HG03039 (cell line): ENCODE measurements at regions not wholly inside any gene's neighbourhood (a gene's known extent, or its start where the extent isn't known, plus 50 kb on each side); places are given as distances from the start of the nearest gene placed in this dataset.
A peak's percentile ranks its signal among the peaks of the same experiment; 100 is the strongest.

Source experiments
- ATAC-seq: cut with Tn5 transposase; IDR thresholded peaks from one replicate; pipeline ENCODE4 v1.9.1; 2021; ENCODE audit warnings: mild to moderate bottlenecking, moderate library complexity; ENCODE audit not compliant: unreplicated experiment

DNA sequence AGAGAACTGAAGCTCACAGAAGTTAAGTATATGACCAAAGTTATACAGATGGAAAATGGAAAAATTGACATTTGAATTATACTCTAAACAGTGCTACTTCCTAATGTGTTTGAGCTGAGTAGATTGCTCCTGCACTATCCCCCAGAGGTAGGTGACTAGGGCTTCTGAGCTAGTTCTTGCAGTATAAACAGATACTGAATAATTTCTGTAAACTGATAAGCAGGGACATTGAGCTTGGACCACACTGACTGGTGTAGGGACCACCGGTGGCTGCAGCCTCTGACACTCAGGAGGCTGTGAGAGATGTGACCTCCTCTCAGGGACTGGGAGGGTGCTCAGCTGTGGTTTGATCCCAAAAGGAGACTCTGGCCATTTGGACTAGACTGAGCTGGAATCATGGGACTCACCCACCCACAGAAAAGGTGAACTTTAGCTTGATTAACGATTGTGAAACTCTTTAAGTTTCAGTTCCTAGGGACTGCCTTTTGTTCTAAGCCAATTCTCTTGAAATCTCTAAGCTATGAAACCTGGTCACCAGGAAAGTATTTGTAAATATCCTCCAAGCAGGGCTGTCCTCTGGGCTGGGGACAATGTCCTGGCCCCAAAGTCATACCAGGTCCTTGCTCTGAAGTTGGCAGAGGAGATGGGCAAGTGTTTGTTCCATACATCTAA, 291.5 kb downstream of the SEC61B start:
- peak; percentile 57 for ATAC-seq

DNA sequence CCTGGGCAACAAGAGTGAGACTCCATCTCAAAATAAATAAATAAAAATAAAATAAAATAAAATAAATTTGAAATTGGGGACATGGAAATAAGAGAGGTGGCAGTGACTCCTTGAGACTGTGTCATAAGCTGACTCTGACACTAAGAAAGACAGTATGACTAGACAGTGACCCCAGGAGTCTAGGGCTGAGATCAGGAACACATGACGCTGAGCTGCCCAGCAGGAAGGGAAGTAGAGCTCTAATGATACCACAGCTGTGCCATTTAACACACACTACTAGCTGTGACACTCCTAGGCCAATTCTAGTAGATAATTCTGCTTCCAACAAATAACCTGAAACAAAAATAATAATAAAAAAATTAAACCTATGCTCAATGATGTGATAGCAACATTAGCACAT, 293.0 kb downstream of the SEC61B start:
- no peak for ATAC-seq

DNA sequence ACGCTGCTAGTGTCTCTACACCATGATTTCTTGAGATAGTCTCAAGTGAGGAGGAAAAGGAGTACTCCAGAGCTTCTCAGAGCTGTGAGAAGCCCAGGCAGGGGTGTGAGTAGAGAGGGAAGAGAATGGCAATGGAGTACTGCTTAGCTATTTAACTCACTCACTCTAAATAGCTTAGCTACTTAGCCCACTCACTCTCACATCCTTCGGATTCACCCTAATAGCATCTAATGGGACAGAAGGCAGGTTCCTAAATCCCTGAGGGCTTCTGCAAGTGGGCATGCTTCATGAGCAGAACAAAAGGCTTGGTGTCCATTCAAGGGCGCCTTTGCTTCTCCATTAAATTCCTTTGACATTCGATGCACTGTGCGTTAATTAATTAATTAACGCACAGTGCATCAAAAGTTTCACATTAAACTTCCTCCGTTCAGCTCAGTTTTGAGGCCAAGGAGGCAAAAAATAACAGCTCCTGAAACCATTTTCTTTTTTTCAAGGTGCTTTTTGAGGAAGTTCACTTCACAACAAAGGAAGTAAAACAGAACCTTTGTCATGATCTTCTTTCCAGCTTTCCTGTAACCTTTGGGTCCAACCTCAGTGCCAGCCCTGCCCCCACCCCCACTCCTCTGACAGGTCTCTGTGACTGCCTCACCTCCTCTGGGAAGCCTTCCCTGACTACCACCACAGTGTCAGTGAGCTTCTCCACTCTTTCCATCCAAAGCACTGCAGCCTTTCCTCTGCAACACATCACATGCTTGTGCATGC, 294.0 kb downstream of the SEC61B start:
- no peak for ATAC-seq

DNA sequence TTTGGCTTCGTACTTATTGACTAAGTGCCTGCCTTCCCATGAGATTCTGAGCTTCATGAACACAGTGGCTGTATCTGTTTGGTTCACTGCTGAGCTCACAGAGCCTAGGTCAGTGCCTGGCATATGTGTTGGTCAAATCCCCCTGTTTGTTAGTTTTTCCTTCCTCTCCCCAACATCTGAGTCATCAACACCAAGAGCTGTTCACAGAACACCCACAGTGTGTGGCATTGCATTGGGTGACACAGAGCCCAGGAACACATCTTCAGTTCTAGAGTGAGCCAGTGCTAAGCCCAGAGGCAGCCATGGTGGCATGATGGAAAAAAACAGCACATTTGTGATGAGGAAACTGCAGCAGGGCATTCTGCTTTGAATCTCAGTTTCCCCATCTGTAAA, 294.6 kb downstream of the SEC61B start:
- no peak for ATAC-seq

DNA sequence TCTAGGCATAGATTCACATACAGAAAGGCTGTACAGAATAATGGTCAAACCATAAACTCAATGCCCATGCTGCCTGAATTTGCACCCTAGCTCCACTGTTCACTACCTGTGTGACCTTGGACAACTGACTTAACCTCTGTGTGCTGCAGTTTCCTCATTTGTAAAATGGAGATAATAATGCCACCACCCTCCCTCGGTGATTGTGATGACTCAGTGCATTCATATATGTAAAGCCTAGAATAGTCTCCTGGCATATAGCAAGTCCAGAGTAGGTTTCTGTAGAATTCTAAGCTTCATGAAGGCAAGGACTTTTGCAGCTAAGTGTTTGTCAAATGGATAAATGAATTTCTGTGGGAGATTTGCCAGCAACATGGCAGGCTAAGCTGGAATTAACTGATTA, 297.8 kb upstream of the NR4A3 start:
- no peak for ATAC-seq

DNA sequence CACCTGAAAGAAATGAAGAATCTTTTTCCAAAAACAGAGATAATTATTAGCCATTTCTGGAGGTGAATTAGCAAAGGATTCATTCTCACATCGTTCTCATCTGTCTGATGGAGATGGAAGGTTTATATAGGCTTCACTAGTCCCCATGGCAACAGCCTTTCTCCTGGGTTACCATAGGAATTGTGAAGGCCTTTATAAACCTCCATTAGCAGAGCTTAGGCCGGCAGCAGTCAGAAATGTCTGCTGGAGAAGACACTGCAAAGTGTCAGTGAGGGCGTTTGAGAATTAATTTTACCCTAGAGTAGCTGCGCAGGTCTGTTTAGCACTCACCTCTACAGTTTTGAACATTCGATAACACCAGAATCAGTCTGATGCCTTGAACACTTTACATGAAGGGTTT, 290.4 kb upstream of the NR4A3 start:
- no peak for ATAC-seq

DNA sequence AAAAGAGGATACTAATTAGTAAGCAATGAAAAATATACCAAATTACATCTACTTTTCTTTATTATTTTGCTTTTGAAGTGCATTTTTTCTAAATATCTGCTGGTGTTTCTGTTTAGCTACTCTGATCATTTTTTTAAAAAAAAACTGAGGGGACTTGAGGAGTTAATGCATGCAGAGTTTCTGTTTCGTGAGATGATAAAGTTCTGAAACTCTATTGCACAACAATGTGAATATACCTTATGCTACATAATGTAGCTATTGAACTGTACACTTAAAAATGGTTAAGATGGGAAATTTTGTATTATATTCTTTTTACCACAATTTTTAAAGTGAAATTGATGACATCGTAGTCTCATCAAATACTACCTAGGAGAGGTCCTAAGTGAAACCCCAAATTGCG, 288.3 kb upstream of the NR4A3 start:
- no peak for ATAC-seq

DNA sequence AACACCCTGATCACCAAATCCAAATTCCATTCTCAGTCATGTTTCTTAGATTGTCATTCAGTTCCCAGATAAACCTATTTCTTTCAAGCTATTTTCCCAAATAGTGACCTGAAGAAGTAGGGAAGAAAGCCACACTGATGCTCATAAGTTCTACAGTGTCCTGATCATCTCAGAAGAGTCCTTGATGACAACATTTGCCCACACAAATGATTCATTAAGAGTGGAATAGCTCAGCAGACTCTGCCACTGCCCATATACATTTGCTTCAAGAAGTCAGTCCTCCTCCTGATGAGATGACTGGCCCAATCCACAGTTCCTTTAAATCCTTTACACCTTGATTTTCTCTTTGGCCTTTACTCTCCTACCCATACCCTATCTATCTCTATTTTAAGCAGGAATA, 283.7 kb upstream of the NR4A3 start:
- ATAC-seq: no peak

DNA sequence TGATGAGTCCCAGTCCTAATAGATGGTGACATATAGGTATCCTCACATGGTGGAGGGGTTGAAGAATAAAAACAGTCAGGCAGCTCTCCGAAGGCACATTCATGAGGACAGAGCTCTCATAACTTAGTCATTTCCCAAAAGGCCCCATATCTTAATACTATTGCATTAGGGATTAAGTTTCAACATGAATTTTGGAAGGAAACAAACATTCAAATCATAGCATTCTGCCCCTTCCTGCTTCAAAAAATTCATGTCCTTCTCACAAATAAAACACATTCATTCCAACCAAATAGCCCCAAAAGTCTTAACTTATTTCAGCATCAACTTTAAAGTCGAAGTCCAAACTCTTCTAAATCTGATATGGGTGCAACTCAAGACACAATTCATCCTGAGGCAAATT, 277.2 kb upstream of the NR4A3 start:
- ATAC-seq: no peak

DNA sequence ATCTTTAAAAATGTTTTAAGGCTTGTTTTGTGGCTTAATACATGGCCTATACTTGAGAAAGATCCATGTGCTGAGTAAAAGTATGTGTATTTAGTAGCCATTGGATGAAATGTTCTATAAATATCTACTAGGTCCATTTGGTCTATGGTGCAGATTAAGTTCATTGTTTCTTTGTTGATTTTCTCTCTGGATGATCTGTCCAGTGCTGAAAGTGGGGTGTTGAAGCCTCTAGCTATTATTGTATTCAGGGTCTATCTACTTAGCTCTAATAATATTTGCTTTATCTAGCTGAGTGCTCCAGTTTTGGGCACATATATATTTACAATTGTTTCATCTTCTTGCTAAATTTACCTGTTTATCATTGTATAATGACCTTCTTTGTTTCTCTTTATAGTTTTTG, 272.2 kb upstream of the NR4A3 start:
- ATAC-seq: no peak

DNA sequence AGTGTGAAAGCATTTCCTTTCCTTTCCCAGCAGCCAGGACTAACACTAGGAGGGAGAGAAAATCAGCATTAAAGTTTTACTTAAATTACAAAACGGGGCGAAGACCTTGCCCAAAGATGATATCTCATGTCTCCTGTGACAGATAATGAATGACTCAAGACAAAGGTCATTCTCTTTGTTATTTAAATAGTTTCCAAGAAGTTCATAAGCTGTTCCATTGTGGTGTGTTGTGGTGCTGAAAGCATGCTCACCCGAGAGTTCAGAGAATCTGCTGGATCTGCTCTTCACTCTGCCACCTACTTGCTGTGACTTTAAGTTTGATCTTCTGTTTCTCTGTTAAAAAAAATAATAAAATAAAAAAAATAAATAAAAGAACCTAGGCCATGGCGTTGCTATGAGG, 265.9 kb upstream of the NR4A3 start:
- no peak for ATAC-seq

DNA sequence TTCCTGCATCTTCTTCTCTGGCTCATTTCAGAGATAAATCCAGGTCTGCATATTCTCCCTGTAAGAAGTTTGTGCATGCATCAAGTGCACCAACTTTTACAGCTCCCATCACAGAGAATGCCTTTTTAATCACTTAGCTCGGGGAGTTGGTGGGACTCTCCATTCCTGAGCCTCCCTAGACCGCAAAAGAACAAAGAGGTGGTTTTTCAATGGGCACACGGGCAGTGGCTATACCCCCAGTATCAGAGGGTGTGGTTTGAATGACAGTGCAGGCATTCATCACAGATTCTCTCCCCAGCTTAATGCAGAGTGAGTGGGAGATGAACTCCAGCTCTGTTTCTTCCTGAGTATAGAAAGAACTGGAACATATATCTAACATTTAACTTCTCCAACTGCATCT, 264.7 kb upstream of the NR4A3 start:
- no peak for ATAC-seq

DNA sequence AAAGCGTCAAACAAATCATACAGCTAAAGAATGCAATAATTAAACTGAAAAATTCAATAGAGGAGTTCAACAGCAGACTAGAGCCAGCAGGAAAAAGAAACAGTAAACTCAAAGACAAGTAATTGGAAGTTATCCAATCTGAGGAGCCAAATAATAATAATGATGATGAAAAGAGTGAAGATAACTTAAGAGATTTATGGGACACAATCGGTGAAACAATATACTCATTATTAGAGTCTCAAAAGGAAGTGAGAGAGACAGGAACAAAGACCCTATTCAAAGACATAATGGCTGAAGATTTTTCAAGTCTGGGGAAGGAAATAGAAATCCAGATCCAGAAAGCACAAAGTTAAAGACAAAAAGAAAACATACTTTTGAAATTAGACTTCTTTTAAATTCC, 263.9 kb upstream of the NR4A3 start:
- ATAC-seq: no peak

DNA sequence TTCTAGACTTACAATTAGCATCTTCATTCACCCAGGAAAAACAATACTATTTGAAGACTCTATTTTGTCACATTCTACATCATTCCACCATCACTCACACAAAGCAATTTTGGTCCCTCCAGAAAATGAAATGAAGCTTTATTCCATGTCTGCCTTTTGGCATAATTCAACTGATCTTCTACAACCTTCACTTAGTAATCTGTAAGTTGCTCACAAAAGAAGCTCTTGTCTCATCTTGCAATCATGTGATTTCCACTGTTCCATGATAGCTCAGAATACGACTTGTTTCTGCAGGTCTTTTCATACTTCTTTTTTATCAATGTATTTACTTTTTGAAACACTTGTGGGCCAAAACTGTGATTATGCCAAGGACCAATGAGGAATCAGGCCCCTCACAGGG, 261.9 kb upstream of the NR4A3 start:
- ATAC-seq: no peak

DNA sequence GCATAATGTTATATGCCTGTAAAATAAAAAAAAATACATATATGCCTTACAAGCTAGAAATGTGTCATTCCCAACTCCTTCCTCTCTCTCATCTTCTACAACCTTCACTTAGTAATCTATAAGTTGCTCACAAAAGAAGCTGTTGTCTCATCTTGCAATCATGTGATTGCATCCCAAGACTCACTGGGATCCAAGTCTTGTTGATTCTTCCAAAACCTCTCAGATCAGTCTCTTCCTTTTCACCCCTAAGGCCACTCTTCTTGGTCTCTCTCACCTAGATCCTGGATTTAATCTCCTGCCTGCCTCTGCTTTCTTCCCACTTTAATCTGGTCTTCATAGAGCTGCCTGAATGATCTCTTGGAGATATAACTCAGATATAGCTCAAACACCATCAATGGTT, 261.1 kb upstream of the NR4A3 start:
- no peak for ATAC-seq

DNA sequence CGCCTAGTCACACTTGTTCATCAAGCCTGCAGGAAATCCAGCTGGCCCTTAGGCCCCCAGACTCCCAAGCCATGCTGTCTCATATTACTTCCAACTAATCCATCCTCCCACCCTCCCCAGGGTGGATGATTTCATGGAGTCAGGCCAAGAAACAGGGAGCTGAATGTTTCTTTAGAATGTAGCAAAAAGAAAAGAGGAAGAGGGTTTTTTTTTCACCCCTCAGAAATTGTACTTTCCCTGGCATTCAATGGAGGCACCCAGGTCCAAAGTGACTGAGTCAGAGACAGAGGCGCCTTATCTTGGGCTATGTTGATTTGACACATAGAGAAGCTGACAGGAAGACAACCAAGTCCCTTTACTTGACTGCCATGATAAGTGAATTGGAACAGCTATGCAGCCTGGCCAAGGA, 260.2 kb upstream of the NR4A3 start:
- ATAC-seq: no peak

DNA sequence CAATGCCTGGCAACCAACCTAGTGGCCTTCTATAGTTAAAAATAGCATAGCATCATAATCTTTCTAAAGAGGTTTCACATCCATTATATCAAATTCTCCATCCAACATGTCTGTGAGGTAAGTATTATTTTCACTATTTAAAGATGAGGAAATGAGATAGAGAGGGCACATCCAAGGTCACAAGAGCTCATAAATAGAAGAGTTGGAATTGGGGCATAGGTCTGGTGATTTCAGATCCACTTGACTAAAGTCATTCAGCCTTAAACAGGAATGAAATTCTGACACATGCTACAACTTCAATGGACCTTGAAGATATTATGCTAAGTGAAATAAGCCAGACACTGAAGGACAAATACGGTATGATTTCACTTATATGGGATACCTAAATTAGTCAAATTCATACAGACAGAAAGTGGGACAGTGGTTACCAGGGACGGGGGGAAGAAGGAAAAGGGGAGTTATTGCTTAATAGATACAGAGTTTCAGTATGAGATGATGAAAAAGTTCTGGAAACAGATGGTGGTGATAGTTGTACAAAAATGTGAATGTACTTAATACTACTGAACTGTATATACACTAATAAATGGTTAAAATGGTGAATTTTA, 259.6 kb upstream of the NR4A3 start:
- ATAC-seq: no peak

DNA sequence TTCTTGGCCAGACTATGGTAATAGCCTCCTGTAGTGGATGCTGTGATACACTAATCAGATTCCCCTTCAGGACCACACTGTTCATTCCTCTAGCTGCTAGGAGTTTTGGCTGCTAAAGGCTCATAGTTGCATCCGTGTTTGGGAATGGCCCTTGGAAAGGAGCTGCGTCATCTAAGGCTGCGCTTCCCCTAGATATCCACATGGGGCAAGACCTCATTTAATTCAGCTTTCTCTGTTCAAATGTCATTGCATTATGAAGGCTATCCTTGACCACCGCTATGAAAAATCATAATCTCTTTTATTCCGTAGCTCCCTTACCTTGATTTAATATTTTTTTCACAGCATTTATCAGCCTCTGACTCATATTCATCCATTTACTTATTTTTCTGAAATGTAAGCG, 258.3 kb upstream of the NR4A3 start:
- ATAC-seq: no peak

DNA sequence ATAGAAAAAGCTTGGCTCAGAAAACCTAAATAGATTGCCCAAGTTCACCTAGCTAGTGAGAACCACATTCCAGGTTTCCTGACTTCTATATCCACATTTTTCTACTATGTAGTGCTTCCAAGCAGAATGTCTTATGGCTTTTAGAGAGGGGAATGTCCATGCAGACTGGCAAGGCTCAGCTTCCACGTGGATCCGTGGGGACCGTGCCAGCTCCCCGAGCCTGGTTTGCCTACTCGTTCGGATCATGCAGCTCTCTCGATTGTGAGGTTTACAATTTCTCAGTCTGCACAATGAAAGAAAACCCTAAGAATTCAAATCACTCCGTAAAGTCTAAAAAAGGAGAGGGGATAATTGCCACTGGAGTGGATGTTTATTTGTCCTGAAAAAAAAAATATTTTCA, 256.5 kb upstream of the NR4A3 start:
- no peak for ATAC-seq

DNA sequence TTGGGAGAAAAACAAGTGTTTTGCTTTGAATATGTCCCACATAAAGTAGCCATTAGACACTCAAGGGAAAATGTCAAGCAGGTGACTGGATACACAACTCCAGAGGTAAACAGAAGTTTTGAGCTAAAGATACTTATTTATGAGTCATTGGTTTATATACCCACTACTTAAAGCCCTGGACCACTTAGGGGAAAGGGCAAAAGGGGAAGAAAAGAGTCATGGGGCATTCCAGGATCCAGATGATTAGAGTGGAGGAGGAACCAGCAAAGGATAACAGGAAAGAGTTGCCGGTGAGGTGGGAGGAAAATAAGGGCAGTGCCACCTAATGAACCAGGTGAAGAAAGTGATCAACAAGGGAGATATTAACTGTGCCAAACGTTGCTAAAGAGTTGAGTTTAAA, 254.2 kb upstream of the NR4A3 start:
- no peak for ATAC-seq

DNA sequence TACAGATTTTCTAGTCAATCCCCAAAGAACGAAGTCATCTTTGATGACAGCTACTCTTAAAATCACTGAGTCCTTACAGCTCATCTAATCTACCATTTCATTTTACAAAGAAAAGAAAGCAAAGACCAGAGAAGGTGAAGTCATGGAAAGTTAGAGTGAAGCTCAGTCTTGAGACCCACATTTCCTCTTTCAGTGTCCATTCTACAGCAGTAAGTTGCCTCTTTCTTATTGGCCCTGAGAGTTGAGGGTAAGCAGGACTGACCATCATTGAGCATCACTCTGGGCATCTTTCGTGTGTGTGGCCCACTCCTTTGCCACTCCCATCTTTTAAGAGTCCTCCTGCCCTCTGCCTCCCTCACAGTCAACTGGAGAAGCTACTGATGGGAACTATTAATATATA, 251.8 kb upstream of the NR4A3 start:
- ATAC-seq: no peak

DNA sequence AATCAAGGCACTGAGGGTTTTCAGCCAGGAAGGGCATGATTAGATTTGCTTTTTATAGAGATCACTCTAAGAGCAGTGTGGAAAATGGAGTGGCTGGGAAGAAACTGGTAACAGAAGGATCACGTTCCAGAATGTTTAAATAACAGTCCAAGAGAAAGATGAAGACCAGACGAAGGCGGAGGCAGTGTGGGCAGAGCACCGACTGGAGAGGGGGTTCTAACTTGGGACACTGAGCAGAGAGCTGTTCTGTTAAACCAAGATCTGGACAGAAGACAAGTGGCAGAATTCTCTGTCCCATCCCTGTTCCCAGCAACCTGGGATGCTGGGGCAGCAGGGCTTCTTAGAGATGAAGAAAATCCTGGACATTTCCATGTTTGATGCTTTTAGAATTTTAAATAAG, 249.1 kb upstream of the NR4A3 start:
- ATAC-seq: no peak
